Activated naive CD4-positive, alpha-beta T cell treated with anti-CD3 and anti-CD28 coated beads for 36 hours (primary cell): ENCODE measurements at regions not wholly inside any gene's neighbourhood (a gene's known extent, or its start where the extent isn't known, plus 50 kb on each side); places are given as distances from the start of the nearest gene placed in this dataset.
"Not testable (repeated sequence)": the region's sequence is repeated elsewhere in the genome, so short reads cannot be mapped to it uniquely, and the experiment has no call there.

Experiments used
- CTCF ChIA-PET: fragments of 350-600 bp; sonication (Branson Sonifier 250); formaldehyde crosslinking; loops from one replicate; lab custom pipeline; 2021; ENCODE audit warnings: antibody characterized with exemption; lab: Charles Lee
- DNase-seq: peaks from one replicate; pipeline ENCODE4 v3.0.0-alpha.2; 2020
- H3K27ac Mint-ChIP-seq: one replicate; pipeline ENCODE4 v1.8.0; 2021; ENCODE audit warnings: mild to moderate bottlenecking, mixed read lengths
- H3K27me3 Mint-ChIP-seq: one replicate; pipeline ENCODE4 v1.8.0; 2021; ENCODE audit warnings: low read depth, mixed read lengths
- H3K36me3 Mint-ChIP-seq: one replicate; pipeline ENCODE4 v1.8.0; 2021; ENCODE audit warnings: low read depth, mixed read lengths
- H3K4me1 Mint-ChIP-seq: one replicate; pipeline ENCODE4 v1.8.0; 2021; ENCODE audit warnings: low read depth, mixed read lengths
- H3K4me3 Mint-ChIP-seq: one replicate; pipeline ENCODE4 v1.8.0; 2021; ENCODE audit warnings: mild to moderate bottlenecking, moderate library complexity, mixed read lengths
- H3K9me3 Mint-ChIP-seq: one replicate; pipeline ENCODE4 v1.8.0; 2021; ENCODE audit warnings: mixed read lengths
- intact Hi-C: fragments of 100-400 bp; cut with micrococcal nuclease; formaldehyde crosslinking; loops from one replicate; pipeline ENCODE4 v1.15.1; 2023

DNA sequence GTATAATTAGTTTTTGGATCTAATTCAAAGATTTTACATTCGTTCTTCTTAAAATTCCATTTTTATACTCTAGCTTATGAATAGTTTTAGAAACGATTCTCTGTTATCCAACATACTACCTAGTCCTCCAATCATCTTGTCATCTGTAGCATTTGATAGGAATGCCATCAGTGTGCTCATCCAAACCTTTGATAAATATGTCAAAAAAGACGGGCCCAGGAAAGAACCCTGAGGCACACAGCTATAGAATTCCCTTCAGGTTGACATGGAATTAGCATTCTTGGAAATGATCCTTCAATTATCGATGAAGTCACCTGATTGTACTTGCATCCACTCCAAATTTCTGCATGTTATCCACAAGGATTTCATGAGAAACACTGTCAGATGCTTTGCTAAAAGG, 64.8 kb upstream of the EFNA5 start:
- intact Hi-C loops: no loop called here
- Mint-ChIP-seq H3K27ac (no peak overlapping the region), H3K9me3 (no peaks in the 10 kb centered on the region), H3K4me3 (no peak overlapping the region), H3K36me3 (no peaks in the 10 kb centered on the region), H3K27me3 (peaks cover 7% of the 10 kb centered on the region), H3K4me1 (no peaks in the 10 kb centered on the region)
- CTCF ChIA-PET: interaction anchor here (0.6 kb wide), 1 partner anchor 287 kb away, joined by 3 read pairs; no protein-coding TSS in a partner anchor
- no peak for DNase-seq

DNA sequence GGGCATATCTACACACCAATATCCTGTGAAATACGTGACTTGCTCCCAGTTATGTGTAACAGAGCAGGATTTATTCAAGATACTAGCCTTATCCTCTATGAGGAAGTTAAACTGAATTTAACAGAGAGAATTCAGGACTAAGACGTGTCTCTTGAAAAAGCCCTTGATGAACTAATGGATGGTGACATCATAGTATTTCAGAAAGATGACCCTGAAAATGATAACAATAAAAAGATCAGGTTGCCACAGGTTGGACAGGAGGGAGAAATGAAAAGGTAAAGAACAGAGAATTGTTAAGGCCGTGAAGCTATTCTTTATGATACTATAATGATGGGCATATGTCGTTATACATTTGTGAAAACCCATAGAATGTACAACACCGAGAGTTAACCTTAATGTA, 56.2 kb upstream of the EFNA5 start:
- Mint-ChIP-seq H3K27ac (no peak overlapping the region), H3K27me3 (peaks cover 4% of the 10 kb centered on the region), H3K4me3 (no peak overlapping the region), H3K4me1 (no peaks in the 10 kb centered on the region), H3K9me3 (peaks cover 6% of the 10 kb centered on the region), H3K36me3 (no peaks in the 10 kb centered on the region)
- CTCF ChIA-PET: no interaction called here
- intact Hi-C loops: no loop called here
- no peak for DNase-seq

DNA sequence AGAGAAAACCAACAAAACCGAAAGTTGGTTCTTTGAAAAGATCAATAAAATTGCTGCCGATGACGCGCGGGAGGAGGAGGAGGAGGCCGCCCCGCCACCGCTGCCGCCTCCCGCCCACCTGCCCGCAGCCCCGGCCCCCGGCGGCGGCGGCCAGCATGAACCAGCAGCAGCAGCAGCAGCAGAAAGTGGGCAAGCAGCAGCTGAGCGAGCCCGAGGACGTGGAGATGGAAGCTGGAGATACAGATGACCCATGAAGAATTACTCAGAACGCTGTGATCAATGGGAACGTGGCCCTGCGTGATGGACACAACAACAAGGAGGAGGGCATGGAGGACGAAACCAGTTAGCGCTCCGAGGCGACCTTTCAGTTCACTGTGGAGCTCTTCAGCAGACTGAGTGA, 53.9 kb upstream of the EFNA5 start:
- Mint-ChIP-seq H3K27me3 (peaks cover 4% of the 10 kb centered on the region), H3K4me1 (no peaks in the 10 kb centered on the region), H3K27ac (no peak overlapping the region), H3K4me3 (no peak overlapping the region), H3K9me3 (peaks cover 28% of the 10 kb centered on the region), H3K36me3 (peaks cover 3% of the 10 kb centered on the region)
- intact Hi-C loops: no loop called here
- no peak for DNase-seq
- CTCF ChIA-PET: no interaction called here

DNA sequence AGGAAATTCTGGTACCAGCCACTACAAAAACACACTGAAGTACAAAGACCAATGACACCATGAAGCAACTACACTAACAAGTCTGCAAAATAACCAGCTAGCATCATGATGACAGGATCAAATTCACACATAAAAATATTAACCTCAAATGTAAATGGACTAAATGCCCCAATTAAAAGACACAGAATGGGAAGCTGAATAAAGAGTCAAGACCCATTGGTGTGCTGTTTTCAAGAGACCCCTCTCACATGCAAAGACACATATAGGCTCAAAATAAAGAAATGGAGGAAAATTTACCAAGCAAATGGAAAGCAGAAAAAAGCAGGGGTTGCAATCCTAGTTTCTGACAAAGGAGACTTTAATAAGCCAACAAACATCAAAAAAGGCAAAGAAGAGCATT, 50.5 kb upstream of the EFNA5 start:
- H3K4me3 Mint-ChIP-seq, CTCF ChIA-PET, H3K27ac Mint-ChIP-seq, intact Hi-C loops, DNase-seq, H3K36me3 Mint-ChIP-seq, H3K27me3 Mint-ChIP-seq, H3K4me1 Mint-ChIP-seq: not testable (repeated sequence)
- H3K9me3 Mint-ChIP-seq: peaks cover 34% of the 10 kb centered on the region
